COLO829 (cell line): ENCODE measurements at regions not wholly inside any gene's neighbourhood (a gene's known extent, or its start where the extent isn't known, plus 50 kb on each side); places are given as distances from the start of the nearest gene placed in this dataset.
"Not testable (repeated sequence)": the region's sequence is repeated elsewhere in the genome, so short reads cannot be mapped to it uniquely, and the experiment has no call there.

ENCODE experiments used
- DNase-seq: peaks from one replicate; pipeline ENCODE4 v3.0.0; 2012; ENCODE audit warnings: low spot score

- DNase-seq = no peak
These were observed 65.6 kb upstream of the EDEM3 start for GRCh38 chr1:184820218-184820750.

DNA sequence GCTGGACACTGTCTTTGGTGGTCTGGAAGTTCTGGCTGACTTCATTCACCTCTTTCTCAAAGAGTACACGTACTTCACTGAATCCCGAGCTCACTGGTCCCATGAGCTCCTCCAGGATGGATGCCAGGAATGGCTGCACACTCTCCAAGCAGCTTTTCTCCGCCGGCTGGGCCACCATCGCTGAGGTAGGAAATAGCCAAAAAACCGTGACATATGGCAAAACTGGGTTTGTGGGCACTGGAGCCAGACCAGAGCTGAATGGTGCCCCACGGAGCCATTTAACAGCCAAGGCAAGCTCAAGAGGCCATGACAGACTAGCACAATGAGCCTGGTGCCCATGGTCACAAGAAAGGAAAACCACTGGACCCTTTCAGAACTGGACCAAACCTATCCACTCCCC is 64.0 kb upstream of the EDEM3 start:
- no peak for DNase-seq

DNA sequence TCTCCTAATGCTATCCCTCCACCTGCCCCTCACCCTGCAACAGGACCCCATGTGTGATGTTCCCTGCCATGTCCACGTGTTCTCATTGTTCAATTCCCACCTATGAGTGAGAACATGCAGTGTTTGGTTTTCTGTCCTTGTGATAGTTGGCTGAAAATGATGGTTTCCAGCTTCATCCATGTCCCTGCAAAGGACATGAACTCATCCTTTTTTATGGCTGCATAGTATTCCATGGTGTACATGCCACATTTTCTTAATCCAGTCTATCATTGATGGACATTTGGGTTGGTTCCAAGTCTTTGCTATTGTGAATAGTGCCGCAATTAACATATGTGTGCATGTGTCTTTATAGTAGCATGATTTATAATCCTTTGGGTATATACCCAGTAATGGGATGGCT is 62.3 kb upstream of the EDEM3 start:
- DNase-seq = not testable (repeated sequence)

GRCh38 chr1:184813528-184814089 is 59.0 kb upstream of the EDEM3 start:
- DNase-seq = no peak

- no peak for DNase-seq
These were observed 56.9 kb upstream of the EDEM3 start for GRCh38 chr1:184811439-184812111.

DNA sequence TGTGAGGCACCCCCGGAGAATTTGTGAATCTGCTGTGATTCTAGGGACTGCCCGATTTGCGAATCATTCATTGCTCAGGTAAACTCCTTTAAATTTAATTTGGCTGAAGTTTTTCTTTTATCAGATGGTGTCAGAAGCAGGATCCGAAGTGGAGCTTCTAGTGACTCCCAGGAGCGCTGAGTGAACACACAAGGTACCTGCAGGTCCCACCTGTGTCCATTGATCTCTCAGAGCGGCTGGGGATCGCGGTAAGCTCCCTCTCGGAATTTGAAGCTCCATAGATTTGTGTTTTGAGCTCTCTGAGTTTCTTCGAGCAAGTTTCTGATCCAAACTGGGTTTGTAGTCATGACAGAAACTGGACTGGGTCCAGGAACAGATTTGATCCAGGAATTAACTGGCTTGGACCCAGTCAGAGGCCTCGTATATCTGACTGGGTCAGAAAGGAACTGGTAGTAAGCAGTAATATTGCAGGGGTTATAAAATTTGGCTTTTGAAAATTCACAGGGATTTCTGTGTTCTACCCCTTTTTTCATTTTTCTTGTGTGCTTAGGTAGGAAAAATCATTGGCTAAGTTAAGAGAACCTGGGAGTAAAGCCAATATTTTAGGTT is 56.2 kb upstream of the EDEM3 start:
- DNase-seq = no peak

- DNase-seq = no peak
These were observed 51.7 kb upstream of the EDEM3 start for GRCh38 chr1:184806296-184806721.

- peak; percentile 85 for DNase-seq
These were observed 51.1 kb upstream of the EDEM3 start for GRCh38 chr1:184805667-184806295.
